PC-9 (cell line): ENCODE measurements at regions not wholly inside any gene's neighbourhood (a gene's known extent, or its start where the extent isn't known, plus 50 kb on each side); places are given as distances from the start of the nearest gene placed in this dataset.

Source experiments
- EZH2 ChIP-seq: fragments of 200-600 bp; sonication (generic); IDR thresholded peaks from 2 replicates; pipeline ENCODE4 v1.8.0; 2017; ENCODE audit warnings: antibody characterized with exemption, low read depth
- TF ChIP-seq, protein P1 (sequence below): fragments of 200-600 bp; sonication (generic); conservative IDR thresholded peaks from 2 replicates; pipeline ENCODE4 v1.6.1; 2017; ENCODE audit warnings: mixed run types, antibody characterized with exemption, mild to moderate bottlenecking, moderate library complexity

DNA sequence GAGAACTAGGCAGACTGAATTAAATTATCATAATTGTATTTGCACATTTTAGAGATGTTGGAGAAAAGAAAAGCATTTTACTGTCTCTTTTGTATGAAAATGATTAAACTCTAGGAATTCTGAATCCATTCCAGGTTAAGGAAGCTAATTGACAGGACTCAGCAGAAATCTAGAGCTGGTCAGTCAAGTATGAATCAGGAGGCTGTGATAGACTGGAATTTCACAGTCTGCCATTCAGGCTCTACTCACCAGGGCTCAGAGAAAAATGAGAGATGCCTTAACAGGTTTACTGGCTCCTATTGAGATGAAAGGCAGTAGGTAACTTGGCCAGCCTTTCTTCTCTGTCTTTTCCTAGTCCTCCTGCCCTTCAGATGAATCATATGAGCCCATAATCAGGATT is 693.9 kb upstream of the CHORDC1 start:
- TF ChIP-seq, protein P1, sequence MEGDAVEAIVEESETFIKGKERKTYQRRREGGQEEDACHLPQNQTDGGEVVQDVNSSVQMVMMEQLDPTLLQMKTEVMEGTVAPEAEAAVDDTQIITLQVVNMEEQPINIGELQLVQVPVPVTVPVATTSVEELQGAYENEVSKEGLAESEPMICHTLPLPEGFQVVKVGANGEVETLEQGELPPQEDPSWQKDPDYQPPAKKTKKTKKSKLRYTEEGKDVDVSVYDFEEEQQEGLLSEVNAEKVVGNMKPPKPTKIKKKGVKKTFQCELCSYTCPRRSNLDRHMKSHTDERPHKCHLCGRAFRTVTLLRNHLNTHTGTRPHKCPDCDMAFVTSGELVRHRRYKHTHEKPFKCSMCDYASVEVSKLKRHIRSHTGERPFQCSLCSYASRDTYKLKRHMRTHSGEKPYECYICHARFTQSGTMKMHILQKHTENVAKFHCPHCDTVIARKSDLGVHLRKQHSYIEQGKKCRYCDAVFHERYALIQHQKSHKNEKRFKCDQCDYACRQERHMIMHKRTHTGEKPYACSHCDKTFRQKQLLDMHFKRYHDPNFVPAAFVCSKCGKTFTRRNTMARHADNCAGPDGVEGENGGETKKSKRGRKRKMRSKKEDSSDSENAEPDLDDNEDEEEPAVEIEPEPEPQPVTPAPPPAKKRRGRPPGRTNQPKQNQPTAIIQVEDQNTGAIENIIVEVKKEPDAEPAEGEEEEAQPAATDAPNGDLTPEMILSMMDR, result no peak
- TF ChIP-seq EZH2, result no peak
